HFFc6 (cell line): ENCODE measurements at regions not wholly inside any gene's neighbourhood (a gene's known extent, or its start where the extent isn't known, plus 50 kb on each side); places are given as distances from the start of the nearest gene placed in this dataset.

Source experiments
- DNase-seq: peaks from one replicate; pipeline ENCODE4 v3.0.0-alpha.2; 2018
- H3K27ac Mint-ChIP-seq: 2 replicates; pipeline ENCODE4 v1.8.0; 2020; ENCODE audit warnings: mild to moderate bottlenecking, mixed read lengths
- H3K27me3 Mint-ChIP-seq: 2 replicates; pipeline ENCODE4 v1.8.0; 2021; ENCODE audit warnings: mild to moderate bottlenecking, moderate library complexity, mixed read lengths; ENCODE audit not compliant: insufficient read depth
- H3K36me3 Mint-ChIP-seq: 2 replicates; pipeline ENCODE4 v1.8.0; 2021; ENCODE audit warnings: low read depth, mixed read lengths
- H3K4me1 Mint-ChIP-seq: 2 replicates; pipeline ENCODE4 v1.8.0; 2020; ENCODE audit warnings: low read depth, mixed read lengths
- H3K4me3 Mint-ChIP-seq: 2 replicates; pipeline ENCODE4 v1.8.0; 2020; ENCODE audit warnings: mild to moderate bottlenecking, moderate library complexity, mixed read lengths
- H3K9me3 Mint-ChIP-seq: 2 replicates; pipeline ENCODE4 v1.8.0; 2020; ENCODE audit warnings: mild to moderate bottlenecking, mixed read lengths
- TF ChIP-seq, protein P1 (sequence below): fragments of 200-600 bp; sonication (generic); IDR thresholded peaks from 2 replicates; pipeline ENCODE4 v1.5.0; 2021; ENCODE audit warnings: antibody characterized with exemption, mild to moderate bottlenecking

DNA sequence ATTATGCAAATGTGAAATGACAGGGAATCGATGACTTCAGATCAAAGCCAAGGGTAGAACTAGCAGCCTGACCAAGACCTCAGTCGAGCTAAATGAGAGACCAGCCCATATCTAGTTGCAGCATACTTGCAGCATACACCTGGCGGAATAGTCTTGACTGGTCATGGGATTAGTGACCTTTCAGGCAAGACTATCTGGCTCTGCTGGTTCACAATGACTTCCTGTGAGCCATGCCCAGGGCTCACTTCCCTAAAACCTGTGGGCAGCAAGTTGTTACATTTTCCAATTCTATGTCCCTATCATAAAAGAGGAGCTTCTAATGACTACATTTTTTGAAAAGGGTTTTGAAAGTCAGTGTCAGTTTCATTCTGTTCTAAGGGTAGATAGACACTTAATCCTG is 1624.9 kb upstream of the CELF4 start:
- no peak overlapping the region for H3K27ac Mint-ChIP-seq
- H3K4me3 Mint-ChIP-seq, result no peak overlapping the region
- DNase-seq, result no peak
- no peaks in the 10 kb centered on the region; the same call in 1 of the 2 replicates for H3K9me3 Mint-ChIP-seq
- no peaks in the 10 kb centered on the region; the same call in 1 of the 2 replicates for H3K27me3 Mint-ChIP-seq
- H3K4me1 Mint-ChIP-seq, result no peaks in the 10 kb centered on the region
- TF ChIP-seq, protein P1, sequence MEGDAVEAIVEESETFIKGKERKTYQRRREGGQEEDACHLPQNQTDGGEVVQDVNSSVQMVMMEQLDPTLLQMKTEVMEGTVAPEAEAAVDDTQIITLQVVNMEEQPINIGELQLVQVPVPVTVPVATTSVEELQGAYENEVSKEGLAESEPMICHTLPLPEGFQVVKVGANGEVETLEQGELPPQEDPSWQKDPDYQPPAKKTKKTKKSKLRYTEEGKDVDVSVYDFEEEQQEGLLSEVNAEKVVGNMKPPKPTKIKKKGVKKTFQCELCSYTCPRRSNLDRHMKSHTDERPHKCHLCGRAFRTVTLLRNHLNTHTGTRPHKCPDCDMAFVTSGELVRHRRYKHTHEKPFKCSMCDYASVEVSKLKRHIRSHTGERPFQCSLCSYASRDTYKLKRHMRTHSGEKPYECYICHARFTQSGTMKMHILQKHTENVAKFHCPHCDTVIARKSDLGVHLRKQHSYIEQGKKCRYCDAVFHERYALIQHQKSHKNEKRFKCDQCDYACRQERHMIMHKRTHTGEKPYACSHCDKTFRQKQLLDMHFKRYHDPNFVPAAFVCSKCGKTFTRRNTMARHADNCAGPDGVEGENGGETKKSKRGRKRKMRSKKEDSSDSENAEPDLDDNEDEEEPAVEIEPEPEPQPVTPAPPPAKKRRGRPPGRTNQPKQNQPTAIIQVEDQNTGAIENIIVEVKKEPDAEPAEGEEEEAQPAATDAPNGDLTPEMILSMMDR, result no peak
- H3K36me3 Mint-ChIP-seq, result no peaks in the 10 kb centered on the region

DNA sequence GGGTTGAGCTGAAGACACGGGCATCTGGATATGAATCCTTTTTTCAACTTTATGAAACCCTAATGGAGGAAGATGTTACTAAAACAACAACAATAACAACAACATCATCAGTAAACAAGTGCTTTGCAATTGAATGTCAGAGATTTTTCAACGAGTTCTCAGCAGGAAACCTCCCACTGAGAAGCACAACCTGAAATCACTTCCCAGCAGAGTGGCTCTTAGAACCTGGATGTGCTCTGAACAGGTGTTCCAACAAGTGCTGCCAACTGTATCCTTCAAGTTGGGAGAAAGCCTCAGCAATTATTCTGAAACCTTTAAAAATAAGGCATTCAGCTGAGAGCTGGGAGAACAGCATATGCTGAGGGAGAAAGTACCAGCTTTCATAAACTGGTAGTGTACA is 1622.7 kb upstream of the CELF4 start:
- Mint-ChIP-seq H3K36me3 (no peaks in the 10 kb centered on the region), H3K4me3 (no peak overlapping the region), H3K27me3 (no peaks in the 10 kb centered on the region; the same call in 1 of the 2 replicates), H3K27ac (no peak overlapping the region), H3K9me3 (no peaks in the 10 kb centered on the region; the same call in 1 of the 2 replicates), H3K4me1 (no peaks in the 10 kb centered on the region)
- TF ChIP-seq, protein P1, result no peak
- no peak for DNase-seq

DNA sequence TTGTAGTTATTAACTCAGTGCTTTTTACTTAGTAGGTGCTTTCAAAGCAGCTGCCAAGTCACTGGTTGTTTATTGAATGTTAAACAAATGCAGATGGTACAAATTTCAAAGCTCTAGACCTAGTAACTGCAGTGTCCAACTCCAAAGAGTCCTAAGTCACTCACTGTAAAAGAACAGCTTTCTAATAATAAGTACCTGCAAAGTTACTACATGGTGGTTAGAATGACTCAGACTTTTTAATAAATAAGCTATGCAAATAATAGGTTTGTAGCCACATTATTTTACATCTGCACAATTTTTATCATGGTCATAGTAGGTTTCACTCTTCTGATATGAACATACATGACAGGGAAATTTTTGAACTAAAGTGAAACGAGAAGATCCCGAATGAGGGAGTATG is 1620.4 kb upstream of the CELF4 start:
- Mint-ChIP-seq H3K27ac (no peak overlapping the region), H3K4me3 (no peak overlapping the region), H3K4me1 (no peaks in the 10 kb centered on the region), H3K36me3 (no peaks in the 10 kb centered on the region), H3K27me3 (no peaks in the 10 kb centered on the region; the same call in 1 of the 2 replicates), H3K9me3 (no peaks in the 10 kb centered on the region; the same call in 1 of the 2 replicates)
- no peak for DNase-seq
- TF ChIP-seq, protein P1, result no peak

DNA sequence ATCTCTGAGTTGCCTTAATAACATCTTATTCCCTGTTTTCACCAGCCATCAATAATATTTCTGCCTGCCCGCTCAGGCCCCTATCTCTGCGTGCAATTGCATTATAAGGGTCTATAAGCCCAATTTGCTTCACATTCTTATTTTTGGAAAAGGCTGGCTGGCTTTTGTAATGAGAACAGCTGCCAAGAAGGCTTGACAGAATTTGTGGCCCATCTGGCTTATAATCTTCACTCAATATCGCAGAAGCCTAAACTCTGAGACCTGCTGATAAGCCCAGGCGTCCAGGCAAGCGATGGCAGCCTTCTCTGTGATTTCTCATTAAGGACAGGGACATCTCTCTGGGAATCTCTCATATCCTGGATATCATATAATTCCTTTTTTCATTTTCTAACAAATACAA is 1618.6 kb upstream of the CELF4 start:
- H3K4me3 Mint-ChIP-seq, result no peak overlapping the region
- no peaks in the 10 kb centered on the region; the same call in none of the 2 replicates for H3K27me3 Mint-ChIP-seq
- no peaks in the 10 kb centered on the region for H3K36me3 Mint-ChIP-seq
- no peak overlapping the region for H3K27ac Mint-ChIP-seq
- DNase-seq, result no peak
- no peaks in the 10 kb centered on the region for H3K4me1 Mint-ChIP-seq
- TF ChIP-seq, protein P1, result no peak
- H3K9me3 Mint-ChIP-seq, result no peaks in the 10 kb centered on the region; the same call in 1 of the 2 replicates

DNA sequence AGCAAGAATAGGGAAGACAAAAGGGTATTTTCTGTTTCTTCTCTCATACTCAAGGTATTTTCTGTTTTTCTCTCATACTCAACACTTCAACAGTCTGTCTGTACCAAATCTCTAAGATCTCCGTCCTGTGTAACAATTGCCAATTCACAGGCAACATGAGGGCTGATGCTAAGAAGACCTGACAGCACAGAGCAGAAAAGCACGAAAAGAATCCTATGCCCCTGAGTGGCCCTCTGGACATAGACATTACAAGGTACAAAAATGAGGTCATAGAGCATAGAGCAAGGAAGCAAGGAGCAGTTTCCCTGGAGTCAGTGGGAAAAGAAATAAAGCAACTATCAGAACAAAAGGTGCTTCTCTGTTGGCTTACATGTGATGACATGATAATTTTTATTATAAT is 1612.6 kb upstream of the CELF4 start:
- Mint-ChIP-seq H3K4me1 (no peaks in the 10 kb centered on the region), H3K36me3 (no peaks in the 10 kb centered on the region; the same call in 1 of the 2 replicates), H3K9me3 (peaks cover 3% of the 10 kb centered on the region; the same call in 1 of the 2 replicates)

More for the DNA sequence above, 1612.6 kb upstream of the CELF4 start:
- TF ChIP-seq, protein P1, result no peak
- DNase-seq, result no peak
- H3K27ac Mint-ChIP-seq, result no peak overlapping the region
- no peak overlapping the region for H3K4me3 Mint-ChIP-seq
- H3K27me3 Mint-ChIP-seq, result no peaks in the 10 kb centered on the region; the same call in 1 of the 2 replicates
